ENCODE measurements at regions not wholly inside any gene's neighbourhood (a gene's known extent, or its start where the extent isn't known, plus 50 kb on each side); places are given as distances from the start of the nearest gene placed in this dataset.

DNA sequence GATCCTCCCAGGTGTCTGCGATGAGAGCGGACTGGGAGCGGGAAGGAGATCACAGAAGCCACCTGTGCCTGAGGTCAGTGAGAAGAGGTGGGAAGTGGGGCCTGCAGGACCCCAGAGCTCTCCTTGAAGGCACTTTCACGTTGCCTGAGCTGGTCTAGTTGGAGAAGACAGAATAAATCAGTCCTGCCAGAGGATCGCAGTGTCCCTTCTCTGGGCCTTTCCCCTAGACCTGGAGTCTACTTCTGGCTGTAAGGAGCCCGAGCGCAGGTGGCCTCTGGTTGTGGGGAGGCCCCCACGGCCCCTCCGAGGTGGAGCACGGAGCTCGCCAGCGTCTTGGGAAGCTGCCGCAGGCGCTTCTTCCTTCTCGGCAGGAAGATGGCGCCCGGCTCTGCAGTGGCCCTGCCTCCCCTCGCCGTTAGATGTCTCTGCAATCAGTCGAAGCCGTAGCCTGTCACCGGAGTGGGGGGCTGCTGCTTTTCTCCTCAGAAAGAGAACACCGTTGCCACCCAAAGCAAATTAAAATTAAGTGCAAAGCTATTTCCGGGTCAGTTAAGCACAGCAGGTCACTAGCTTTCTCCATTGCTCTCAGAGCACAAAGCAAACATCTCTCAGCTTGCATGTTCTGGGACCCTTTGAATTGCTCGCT, 212.0 kb upstream of the MYT1L start:
- no TSS peak for BruUV-seq (replicated peaks)
- FAIRE-seq, result no peak
- no peak overlapping the region for H3K27ac ChIP-seq (ENCODE audit: control insufficient read depth, insufficient read depth)
- H3K4me3 ChIP-seq, result no peak overlapping the region
- TF ChIP-seq NKRF (conservative IDR thresholded peaks at IDR 0.05) (no peak), TCF3 (IDR thresholded peaks at IDR 0.05; ENCODE audit: borderline replicate concordance, insufficient read depth, low read depth, low read length) (no peak), ZNF384 (IDR thresholded peaks at IDR 0.05; ENCODE audit: borderline replicate concordance, low read depth, low read length) (no peak), ELK1 (IDR thresholded peaks at IDR 0.05; ENCODE audit: low read depth, low read length) (no peak), PAX5 (IDR thresholded peaks at IDR 0.05; ENCODE audit: borderline replicate concordance, low read depth, low read length) (no peak), YY1 (IDR thresholded peaks at IDR 0.05; ENCODE audit: low read depth, low read length) (no peak), EED (IDR thresholded peaks at IDR 0.05; ENCODE audit: low read depth) (no peak), RUNX3 (IDR thresholded peaks at IDR 0.05; ENCODE audit: low read length) (no peak), STAT3 (IDR thresholded peaks at IDR 0.05; ENCODE audit: low read depth, low read length) (no peak), ZNF207 (IDR thresholded peaks at IDR 0.05; ENCODE audit: borderline replicate concordance) (no peak), CEBPB (IDR thresholded peaks at IDR 0.05; ENCODE audit: borderline replicate concordance in 1 of 2, low read depth in 2 of 2, low read length in 2 of 2) (no peak), TBL1XR1 (IDR thresholded peaks at IDR 0.05; ENCODE audit: low read depth, low read length) (no peak), RCOR1 (conservative IDR thresholded peaks at IDR 0.05; ENCODE audit: low read depth, low read length) (no peak), ESRRA (IDR thresholded peaks at IDR 0.05; ENCODE audit: low read length) (no peak), WRNIP1 (IDR thresholded peaks at IDR 0.05; ENCODE audit: borderline replicate concordance, low read depth, low read length) (no peak), TCF12 (IDR thresholded peaks at IDR 0.05; ENCODE audit: low read depth, low read length) (no peak), ZNF24 (IDR thresholded peaks at IDR 0.05) (no peak), SREBF2 (IDR thresholded peaks at IDR 0.05; ENCODE audit: low read length) (no peak), RAD51 (IDR thresholded peaks at IDR 0.05) (no peak)
- TF ChIP-seq, protein P1, sequence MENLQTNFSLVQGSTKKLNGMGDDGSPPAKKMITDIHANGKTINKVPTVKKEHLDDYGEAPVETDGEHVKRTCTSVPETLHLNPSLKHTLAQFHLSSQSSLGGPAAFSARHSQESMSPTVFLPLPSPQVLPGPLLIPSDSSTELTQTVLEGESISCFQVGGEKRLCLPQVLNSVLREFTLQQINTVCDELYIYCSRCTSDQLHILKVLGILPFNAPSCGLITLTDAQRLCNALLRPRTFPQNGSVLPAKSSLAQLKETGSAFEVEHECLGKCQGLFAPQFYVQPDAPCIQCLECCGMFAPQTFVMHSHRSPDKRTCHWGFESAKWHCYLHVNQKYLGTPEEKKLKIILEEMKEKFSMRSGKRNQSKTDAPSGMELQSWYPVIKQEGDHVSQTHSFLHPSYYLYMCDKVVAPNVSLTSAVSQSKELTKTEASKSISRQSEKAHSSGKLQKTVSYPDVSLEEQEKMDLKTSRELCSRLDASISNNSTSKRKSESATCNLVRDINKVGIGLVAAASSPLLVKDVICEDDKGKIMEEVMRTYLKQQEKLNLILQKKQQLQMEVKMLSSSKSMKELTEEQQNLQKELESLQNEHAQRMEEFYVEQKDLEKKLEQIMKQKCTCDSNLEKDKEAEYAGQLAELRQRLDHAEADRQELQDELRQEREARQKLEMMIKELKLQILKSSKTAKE (IDR thresholded peaks at IDR 0.05; ENCODE audit: low read depth, poor library complexity, severe bottlenecking), result no peak
- no peaks in the 10 kb centered on the region for H4K20me1 ChIP-seq (ENCODE audit: control insufficient read depth, insufficient read depth)
- no peaks in the 10 kb centered on the region for H3K79me2 ChIP-seq (ENCODE audit: control insufficient read depth, insufficient read depth, low read length)
- WGBS (ENCODE audit: insufficient coverage, insufficient replicate concordance, low lambda C conversion rate, missing lambda C conversion rate), result 23% methylated on average over 25 of the region's 25 CpGs
- no peak for DNase-seq (ENCODE audit: low read depth, low spot score)
- no peak overlapping the region for H3K9ac ChIP-seq (ENCODE audit: control insufficient read depth, insufficient read depth, low read length)
- POLR2A ChIA-PET, result no interaction called here
- no peaks in the 10 kb centered on the region for H3K27me3 ChIP-seq (replicated peaks in 1 of 2; ENCODE audit: control insufficient read depth in 2 of 2, insufficient read depth in 2 of 2, low read length in 1 of 2)
- ATAC-seq, result no peak
- H3K36me3 ChIP-seq (ENCODE audit: control insufficient read depth in 2 of 2, insufficient read depth in 2 of 2, low read length in 1 of 2), result no peaks in the 10 kb centered on the region
- no peaks in the 10 kb centered on the region for H3K4me1 ChIP-seq (ENCODE audit: control insufficient read depth, insufficient read depth, low read length)
- CTCF ChIA-PET, result interaction anchor here (0.8 to 1.1 kb wide), 2 partner anchors 16 to 228 kb away, joined by 3 to 4 read pairs; no protein-coding TSS in a partner anchor
- SMC1A ChIA-PET (ENCODE audit: uncharacterized antibody, unreplicated experiment), result no interaction called here
- no peak overlapping the region for H3K4me2 ChIP-seq (ENCODE audit: control insufficient read depth, insufficient read depth)
- intact Hi-C loops (cut with micrococcal nuclease; ENCODE audit: unreplicated experiment), result no loop called here
- in situ Hi-C loops (cut with MboI), result no loop called here
- no peak overlapping the region for H2AFZ ChIP-seq (ENCODE audit: control insufficient read depth, low read depth, low read length)
- RAD21 ChIA-PET (ENCODE audit: unreplicated experiment), result no interaction called here
- no peaks in the 10 kb centered on the region for H3K9me3 ChIP-seq (replicated peaks; ENCODE audit: control insufficient read depth, insufficient read depth, low read length)

All from GM12878 (cell line).